PC-3 (cell line): ENCODE measurements at regions not wholly inside any gene's neighbourhood (a gene's known extent, or its start where the extent isn't known, plus 50 kb on each side); places are given as distances from the start of the nearest gene placed in this dataset.

Source experiments
- CTCF ChIP-seq: fragments of 300-600 bp; sonication (generic); conservative IDR thresholded peaks from 2 replicates; pipeline ENCODE4 v1.5.1; 2017; ENCODE audit warnings: antibody characterized with exemption, low read depth, mild to moderate bottlenecking, low read length
- EZH2phosphoT487 ChIP-seq: fragments of 300-600 bp; sonication (generic); IDR thresholded peaks from 2 replicates; pipeline ENCODE4 v1.6.1; 2018; ENCODE audit warnings: mild to moderate bottlenecking, antibody characterized with exemption, low read length, borderline replicate concordance

DNA sequence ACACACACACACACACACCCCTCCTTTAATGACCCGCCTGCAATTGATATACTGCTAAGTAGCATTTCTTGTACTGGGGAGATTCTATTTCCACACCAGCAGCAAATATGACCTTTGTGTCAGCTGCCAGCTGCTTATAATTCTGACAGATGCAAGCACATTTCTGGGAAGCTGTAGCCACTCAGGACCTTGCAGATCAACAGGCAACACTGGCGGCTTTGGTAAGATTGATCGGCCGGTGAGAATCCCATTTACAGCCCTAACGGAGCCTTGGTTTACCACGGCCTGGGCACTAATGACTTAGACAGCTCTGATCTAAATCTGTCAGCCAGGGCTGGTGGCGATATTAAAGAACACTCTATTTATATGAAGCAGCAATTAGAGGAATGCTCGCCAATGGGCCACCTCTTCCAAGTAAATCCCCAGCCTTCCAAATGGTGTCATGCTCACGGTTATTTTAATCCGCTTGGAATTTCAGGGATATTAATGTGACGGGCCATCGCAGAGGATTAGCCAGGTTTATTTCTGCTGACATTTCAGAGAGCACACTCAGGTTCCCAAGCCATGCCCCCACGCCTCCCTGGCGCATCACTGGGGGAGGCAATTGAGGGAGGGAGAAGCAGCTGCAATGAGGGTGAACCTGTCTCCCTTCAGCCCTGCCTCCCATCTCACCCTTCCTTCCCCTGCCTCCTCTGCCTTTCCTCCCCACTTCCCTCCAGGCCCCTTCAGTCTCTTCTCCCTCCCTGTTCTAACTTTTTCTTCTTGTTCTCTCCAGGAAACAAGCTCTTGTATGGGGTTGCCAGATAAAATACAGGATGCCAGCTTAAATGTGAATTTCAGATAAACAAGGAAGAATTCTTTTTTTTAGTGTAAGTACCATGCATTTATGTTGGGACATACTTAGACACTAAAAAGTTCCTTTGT lies 287.0 kb downstream of the TLE3 start:
- TF ChIP-seq EZH2phosphoT487, result no peak
- no peak for TF ChIP-seq CTCF
